ENCODE measurements at regions not wholly inside any gene's neighbourhood (a gene's known extent, or its start where the extent isn't known, plus 50 kb on each side); places are given as distances from the start of the nearest gene placed in this dataset.

DNA sequence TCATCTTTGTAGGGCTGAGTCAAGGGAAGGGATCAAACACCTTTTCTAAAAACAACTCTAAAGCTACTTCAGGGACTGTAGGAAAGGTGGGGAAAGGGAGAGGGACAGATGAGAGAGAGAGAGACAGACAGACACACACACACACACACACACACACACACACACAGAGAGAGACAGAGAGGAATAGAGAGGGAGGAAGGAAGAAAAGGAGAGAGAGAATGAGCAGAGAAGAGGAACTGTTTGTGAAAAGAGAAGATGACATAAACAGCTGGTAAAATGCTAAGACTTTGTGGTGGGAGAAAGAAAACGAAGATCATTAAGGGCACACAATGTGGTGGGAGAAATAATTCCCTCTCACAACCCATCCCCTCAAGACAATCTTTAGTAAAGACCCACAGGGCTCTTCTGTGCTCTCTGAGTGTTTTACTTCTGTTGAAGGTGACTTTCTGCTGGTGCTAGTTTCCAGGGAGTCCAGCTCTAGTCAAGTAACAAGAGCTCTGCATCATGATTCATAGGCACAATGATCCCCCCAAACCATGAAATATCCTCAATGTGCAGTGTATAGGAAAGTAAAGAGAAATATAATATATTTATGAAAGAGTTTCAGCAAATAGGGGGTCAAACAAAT, 77.2 kb upstream of the STK17B start:
- in situ Hi-C loops (cut with HindIII; ENCODE audit: low sequenced_read_pairs), result no loop called here
- no peak overlapping the region for H3K4me3 ChIP-seq (ENCODE audit: low read depth, low read length)
- DNase-seq (ENCODE audit: low read depth, low spot score), result no peak
- TF ChIP-seq, protein P1, sequence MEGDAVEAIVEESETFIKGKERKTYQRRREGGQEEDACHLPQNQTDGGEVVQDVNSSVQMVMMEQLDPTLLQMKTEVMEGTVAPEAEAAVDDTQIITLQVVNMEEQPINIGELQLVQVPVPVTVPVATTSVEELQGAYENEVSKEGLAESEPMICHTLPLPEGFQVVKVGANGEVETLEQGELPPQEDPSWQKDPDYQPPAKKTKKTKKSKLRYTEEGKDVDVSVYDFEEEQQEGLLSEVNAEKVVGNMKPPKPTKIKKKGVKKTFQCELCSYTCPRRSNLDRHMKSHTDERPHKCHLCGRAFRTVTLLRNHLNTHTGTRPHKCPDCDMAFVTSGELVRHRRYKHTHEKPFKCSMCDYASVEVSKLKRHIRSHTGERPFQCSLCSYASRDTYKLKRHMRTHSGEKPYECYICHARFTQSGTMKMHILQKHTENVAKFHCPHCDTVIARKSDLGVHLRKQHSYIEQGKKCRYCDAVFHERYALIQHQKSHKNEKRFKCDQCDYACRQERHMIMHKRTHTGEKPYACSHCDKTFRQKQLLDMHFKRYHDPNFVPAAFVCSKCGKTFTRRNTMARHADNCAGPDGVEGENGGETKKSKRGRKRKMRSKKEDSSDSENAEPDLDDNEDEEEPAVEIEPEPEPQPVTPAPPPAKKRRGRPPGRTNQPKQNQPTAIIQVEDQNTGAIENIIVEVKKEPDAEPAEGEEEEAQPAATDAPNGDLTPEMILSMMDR (IDR thresholded peaks at IDR 0.05; ENCODE audit: low read depth, low read length), result no peak

DNA sequence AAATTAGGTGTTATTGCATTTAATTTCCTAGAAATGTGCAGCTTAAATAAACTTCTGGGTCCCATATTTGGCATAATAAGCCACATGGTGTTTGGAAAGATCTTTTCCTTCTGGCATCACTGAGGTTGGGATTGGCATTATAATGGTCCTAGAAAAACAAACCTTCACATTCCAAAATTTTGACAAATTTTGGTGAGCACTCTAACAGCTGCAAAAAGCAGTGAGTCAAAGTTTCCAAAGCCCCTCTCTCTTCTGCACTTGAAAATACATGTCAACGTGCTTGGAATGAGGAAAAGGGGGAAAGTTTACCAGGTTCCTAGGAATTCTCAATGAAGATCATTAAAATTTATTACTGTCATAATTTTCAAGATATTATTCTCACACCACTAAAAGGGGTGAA, 77.8 kb upstream of the STK17B start:
- no peak overlapping the region for H3K4me3 ChIP-seq (ENCODE audit: low read depth, low read length)
- TF ChIP-seq, protein P1 (IDR thresholded peaks at IDR 0.05; ENCODE audit: low read depth, low read length), result no peak
- in situ Hi-C loops (cut with HindIII; ENCODE audit: low sequenced_read_pairs), result no loop called here

DNA sequence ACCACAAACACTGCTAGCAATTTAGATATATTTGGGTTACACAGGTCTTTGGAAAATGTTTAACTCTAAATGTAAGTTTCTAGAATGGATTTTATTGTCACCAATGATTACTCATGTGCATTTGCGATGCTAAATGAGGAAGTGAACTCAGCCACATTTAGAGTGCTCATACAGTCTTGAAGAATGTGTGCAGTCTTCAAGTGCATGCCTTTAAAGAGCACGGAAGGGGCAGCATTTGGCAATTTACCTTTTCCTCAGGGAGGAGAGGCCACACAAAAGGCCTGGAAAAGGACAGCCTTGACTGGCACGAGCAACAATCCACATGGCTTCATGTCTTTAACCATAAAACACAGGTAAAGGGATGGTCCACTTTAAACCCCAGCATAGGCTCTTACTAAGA, 78.5 kb upstream of the STK17B start:
- no peak overlapping the region for H3K4me3 ChIP-seq (ENCODE audit: low read depth, low read length)
- TF ChIP-seq, protein P1 (IDR thresholded peaks at IDR 0.05; ENCODE audit: low read depth, low read length), result no peak
- no peak for DNase-seq (ENCODE audit: low read depth, low spot score)
- in situ Hi-C loops (cut with HindIII; ENCODE audit: low sequenced_read_pairs), result no loop called here

More for the DNA sequence above, 77.8 kb upstream of the STK17B start:
- peak; percentile 57 for DNase-seq (ENCODE audit: low read depth, low spot score)

DNA sequence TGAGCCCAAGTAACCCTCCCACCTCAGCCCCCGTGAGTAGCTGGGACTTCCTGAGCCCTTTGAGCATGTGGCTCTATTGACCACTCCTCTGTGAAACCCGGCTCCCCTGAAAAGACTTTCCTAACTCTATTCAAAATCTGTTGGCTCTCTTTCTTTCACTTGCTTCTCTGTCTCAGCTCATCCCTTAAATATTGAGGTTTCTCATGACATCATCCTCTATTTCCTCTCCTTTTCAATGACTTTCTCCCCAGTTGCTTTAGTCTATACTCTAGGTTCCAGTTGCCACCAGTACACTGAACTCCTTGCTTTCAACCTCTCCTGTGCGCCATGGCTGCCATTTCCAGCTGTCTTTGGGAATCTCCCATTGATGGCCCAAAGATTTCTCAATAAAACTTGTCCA, 79.8 kb upstream of the STK17B start:
- in situ Hi-C loops (cut with HindIII; ENCODE audit: low sequenced_read_pairs), result no loop called here
- DNase-seq (ENCODE audit: low read depth, low spot score), result no peak
- no peak overlapping the region for H3K4me3 ChIP-seq (ENCODE audit: low read depth, low read length)
- TF ChIP-seq, protein P1 (IDR thresholded peaks at IDR 0.05; ENCODE audit: low read depth, low read length), result no peak

DNA sequence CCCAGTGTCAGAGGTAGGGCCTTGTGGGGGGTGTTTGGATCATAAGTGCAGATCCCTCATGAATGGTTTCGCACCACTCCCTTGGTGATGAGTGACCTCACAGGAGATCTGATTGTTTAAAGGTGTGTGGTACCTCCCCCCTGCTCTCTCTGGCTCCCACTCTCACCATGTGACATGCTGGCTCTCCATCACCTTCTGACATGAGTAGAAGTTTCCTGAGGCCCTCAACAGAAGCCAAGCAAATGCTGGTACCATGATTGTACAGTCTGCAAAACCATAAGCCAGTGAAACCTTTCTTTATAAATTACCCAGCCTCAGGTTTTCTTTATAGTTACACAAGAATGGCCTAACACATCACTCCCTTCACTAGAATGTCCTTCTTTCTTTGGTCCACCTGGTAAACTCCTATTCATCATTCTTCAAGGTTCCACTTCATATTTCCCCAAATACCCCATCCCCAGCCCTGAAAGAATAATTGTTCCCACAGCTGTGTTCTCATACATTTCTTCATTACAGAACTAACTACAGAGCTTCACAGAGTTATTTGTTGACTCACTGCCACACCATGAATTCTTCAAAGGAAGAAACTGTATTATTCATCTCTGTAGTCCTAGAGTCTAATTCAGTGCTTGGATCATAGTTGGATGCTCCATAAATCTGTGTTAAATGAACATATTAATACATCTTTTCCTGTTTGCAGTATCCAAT, 81.2 kb upstream of the STK17B start:
- H3K4me3 ChIP-seq (ENCODE audit: low read depth, low read length), result no peak overlapping the region
- no peak for DNase-seq (ENCODE audit: low read depth, low spot score)
- in situ Hi-C loops (cut with HindIII; ENCODE audit: low sequenced_read_pairs), result no loop called here
- TF ChIP-seq, protein P1 (IDR thresholded peaks at IDR 0.05; ENCODE audit: low read depth, low read length), result no peak

DNA sequence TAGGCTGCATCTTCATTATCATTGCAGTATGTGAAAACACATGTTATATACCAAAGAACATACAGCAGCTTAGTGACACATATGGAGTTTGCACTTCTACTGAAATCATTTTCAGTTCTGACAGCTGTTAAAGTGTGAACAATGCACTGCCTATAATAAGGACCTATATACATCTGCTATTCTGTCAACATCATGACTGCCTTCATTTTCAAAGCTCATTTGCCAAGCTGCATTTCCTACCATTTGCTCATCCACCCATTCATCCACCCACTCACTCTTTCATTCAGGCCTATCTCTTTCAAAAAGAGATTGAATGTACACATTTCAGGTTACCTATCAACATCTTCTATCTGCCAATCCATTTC, 81.7 kb upstream of the STK17B start:
- no peak overlapping the region for H3K4me3 ChIP-seq (ENCODE audit: low read depth, low read length)
- no peak for DNase-seq (ENCODE audit: low read depth, low spot score)
- in situ Hi-C loops (cut with HindIII; ENCODE audit: low sequenced_read_pairs), result no loop called here
- TF ChIP-seq, protein P1 (IDR thresholded peaks at IDR 0.05; ENCODE audit: low read depth, low read length), result no peak
